Lower leg skin (tissue), 3 donors: ENCODE measurements at regions not wholly inside any gene's neighbourhood (a gene's known extent, or its start where the extent isn't known, plus 50 kb on each side); places are given as distances from the start of the nearest gene placed in this dataset.

ENCODE experiments used
- POLR2A ChIP-seq, 2 donors: fragments of 450-650 bp; IDR thresholded peaks; one replicate each; pipeline ENCODE4 v1.6.1; 2016 to 2017; ENCODE audit warnings: antibody characterized with exemption in 2 of 2, mild to moderate bottlenecking in 1 of 2, moderate library complexity in 1 of 2
- TF ChIP-seq, protein P1 (sequence below), 3 donors: fragments of 450-650 bp; IDR thresholded peaks; one replicate each; pipeline ENCODE4 v1.5.1; 2016; ENCODE audit warnings: antibody characterized with exemption in 3 of 3, mild to moderate bottlenecking in 3 of 3, moderate library complexity in 2 of 3

DNA sequence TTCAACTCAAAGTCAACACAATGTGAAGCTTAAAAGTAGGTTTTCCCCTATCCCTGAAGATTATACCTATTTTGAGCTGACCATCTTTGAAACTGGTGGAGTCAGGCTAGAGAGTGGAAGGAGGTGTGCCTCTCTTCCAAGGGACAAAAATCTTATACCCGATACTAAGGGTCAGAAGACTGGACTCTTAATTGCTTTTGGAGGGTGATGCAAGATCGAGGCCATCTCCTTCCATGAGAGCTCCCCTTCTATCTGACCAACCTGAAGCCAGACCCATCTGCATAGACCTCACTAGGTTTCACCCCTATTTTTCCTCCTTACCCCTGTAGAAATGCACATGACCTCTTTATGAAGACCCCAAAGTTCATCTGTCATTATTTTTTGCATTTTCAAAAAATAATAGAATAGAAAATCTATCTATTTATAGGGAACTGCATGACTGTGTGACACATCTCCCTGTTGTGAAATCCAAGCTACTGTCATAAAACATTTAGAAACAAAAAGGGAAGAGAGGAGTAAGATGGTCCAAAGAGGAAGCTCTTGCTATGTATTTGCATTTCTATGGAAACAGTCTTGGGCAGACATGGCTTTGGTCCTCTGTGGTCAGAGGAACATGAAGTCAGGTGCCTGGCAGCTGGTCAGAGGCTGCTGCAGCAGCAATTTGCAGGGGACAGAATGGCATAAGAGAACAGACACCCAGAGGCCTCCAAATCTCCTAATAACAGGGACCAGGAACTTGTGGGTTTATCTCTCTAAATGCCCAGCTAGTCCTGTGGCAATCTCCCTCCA lies 349.2 kb downstream of the MAFB start:
- TF ChIP-seq, protein P1, sequence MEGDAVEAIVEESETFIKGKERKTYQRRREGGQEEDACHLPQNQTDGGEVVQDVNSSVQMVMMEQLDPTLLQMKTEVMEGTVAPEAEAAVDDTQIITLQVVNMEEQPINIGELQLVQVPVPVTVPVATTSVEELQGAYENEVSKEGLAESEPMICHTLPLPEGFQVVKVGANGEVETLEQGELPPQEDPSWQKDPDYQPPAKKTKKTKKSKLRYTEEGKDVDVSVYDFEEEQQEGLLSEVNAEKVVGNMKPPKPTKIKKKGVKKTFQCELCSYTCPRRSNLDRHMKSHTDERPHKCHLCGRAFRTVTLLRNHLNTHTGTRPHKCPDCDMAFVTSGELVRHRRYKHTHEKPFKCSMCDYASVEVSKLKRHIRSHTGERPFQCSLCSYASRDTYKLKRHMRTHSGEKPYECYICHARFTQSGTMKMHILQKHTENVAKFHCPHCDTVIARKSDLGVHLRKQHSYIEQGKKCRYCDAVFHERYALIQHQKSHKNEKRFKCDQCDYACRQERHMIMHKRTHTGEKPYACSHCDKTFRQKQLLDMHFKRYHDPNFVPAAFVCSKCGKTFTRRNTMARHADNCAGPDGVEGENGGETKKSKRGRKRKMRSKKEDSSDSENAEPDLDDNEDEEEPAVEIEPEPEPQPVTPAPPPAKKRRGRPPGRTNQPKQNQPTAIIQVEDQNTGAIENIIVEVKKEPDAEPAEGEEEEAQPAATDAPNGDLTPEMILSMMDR (IDR thresholded peaks at IDR 0.05), result no peak
- TF ChIP-seq POLR2A (IDR thresholded peaks at IDR 0.05), result no peak
